NT2/D1 (cell line): ENCODE measurements at regions not wholly inside any gene's neighbourhood (a gene's known extent, or its start where the extent isn't known, plus 50 kb on each side); places are given as distances from the start of the nearest gene placed in this dataset.
"Not testable (repeated sequence)": the region's sequence is repeated elsewhere in the genome, so short reads cannot be mapped to it uniquely, and the experiment has no call there.

Experiments
- DNase-seq: peaks from one replicate; pipeline ENCODE4 v3.0.0-alpha.2; 2011; ENCODE audit warnings: low read depth, low spot score
- H3K27me3 ChIP-seq: 2 replicates; pipeline ENCODE4 v1.6.0; 2011; ENCODE audit warnings: mild to moderate bottlenecking; ENCODE audit not compliant: insufficient read length, insufficient read depth
- H3K36me3 ChIP-seq: 2 replicates; pipeline ENCODE4 v1.6.1; 2011; ENCODE audit warnings: mild to moderate bottlenecking, low read length, mixed read lengths; ENCODE audit not compliant: insufficient read depth, insufficient read length
- H3K4me1 ChIP-seq: 2 replicates; pipeline ENCODE4 v1.5.1; 2011; ENCODE audit not compliant: insufficient read depth, insufficient read length
- H3K4me3 ChIP-seq: 2 replicates; pipeline ENCODE4 v1.5.1; 2011; ENCODE audit warnings: low read depth; ENCODE audit not compliant: insufficient read length
- H3K9ac ChIP-seq: 2 replicates; pipeline ENCODE4 v1.6.0; 2011; ENCODE audit warnings: low read depth; ENCODE audit not compliant: insufficient read length
- H3K9me3 ChIP-seq: 2 replicates; pipeline ENCODE4 v1.5.1; 2011; ENCODE audit warnings: mild to moderate bottlenecking, low read length; ENCODE audit not compliant: insufficient read depth
- SUZ12 ChIP-seq: IDR thresholded peaks from 2 replicates; pipeline ENCODE4 v1.6.1; 2011; ENCODE audit not compliant: insufficient read length, insufficient read depth; ENCODE audit errors: extremely low read depth
- YY1 ChIP-seq: IDR thresholded peaks from 2 replicates; pipeline ENCODE4 v1.6.1; 2011; ENCODE audit not compliant: insufficient read length, insufficient read depth
- ZNF274 ChIP-seq: IDR thresholded peaks from 2 replicates; pipeline ENCODE4 v1.6.1; 2011; ENCODE audit warnings: mild to moderate bottlenecking, low read depth, low read length

DNA sequence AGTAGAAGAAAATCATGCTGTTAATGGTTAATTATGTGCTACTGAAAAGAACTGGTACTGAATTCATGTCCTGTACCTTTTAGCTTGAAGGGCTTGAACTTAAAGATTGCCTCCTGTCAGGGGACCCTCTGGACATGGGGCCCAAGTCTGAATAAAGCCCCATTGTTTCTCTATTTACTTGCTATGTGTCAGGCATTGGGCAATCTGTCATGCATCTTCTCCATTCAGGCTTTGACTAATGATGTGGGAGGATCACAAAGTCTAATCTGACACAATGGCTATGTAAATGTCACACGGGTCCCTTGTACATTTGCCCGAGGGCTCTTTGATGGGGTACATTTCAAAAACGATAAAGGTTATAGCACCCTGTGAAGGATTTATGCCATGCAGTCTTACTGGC lies 64.0 kb upstream of the TUSC1 start:
- no peak overlapping the region for H3K9ac ChIP-seq
- H3K36me3 ChIP-seq, result no peaks in the 10 kb centered on the region
- no peaks in the 10 kb centered on the region for H3K4me1 ChIP-seq
- no peak for DNase-seq
- TF ChIP-seq ZNF274, result no peak
- no peak for TF ChIP-seq YY1
- TF ChIP-seq SUZ12, result no peak
- no peaks in the 10 kb centered on the region for H3K27me3 ChIP-seq
- no peak overlapping the region for H3K4me3 ChIP-seq
- no peaks in the 10 kb centered on the region for H3K9me3 ChIP-seq

GRCh38 chr9:25733336-25733982 lies 55.2 kb upstream of the TUSC1 start:
- Histone ChIP-seq H3K9me3 (peaks cover 13% of the 10 kb centered on the region; the same call in 1 of the 2 replicates), H3K4me3 (no peak overlapping the region), H3K9ac (no peak overlapping the region), H3K4me1 (no peaks in the 10 kb centered on the region), H3K36me3 (no peaks in the 10 kb centered on the region), H3K27me3 (no peaks in the 10 kb centered on the region)
- TF ChIP-seq ZNF274 (no peak), SUZ12 (no peak), YY1 (no peak)
- no peak for DNase-seq

- H3K36me3 ChIP-seq, H3K9ac ChIP-seq, H3K4me3 ChIP-seq, H3K27me3 ChIP-seq, DNase-seq, H3K4me1 ChIP-seq: not testable (repeated sequence)
- H3K9me3 ChIP-seq, result peaks cover 13% of the 10 kb centered on the region; the same call in 1 of the 2 replicates
These were observed 53.9 kb upstream of the TUSC1 start for GRCh38 chr9:25731895-25732794.
